Activated naive CD4-positive, alpha-beta T cell treated with anti-CD3 and anti-CD28 coated beads, Interleukin-2, amount 10 ng/mL, durations not matched to agents 7 days and 5 days (primary cell): ENCODE measurements at regions not wholly inside any gene's neighbourhood (a gene's known extent, or its start where the extent isn't known, plus 50 kb on each side); places are given as distances from the start of the nearest gene placed in this dataset.

Experiments used
- CTCF ChIA-PET: fragments of 350-600 bp; sonication (Branson Sonifier 250); formaldehyde crosslinking; loops from one replicate; lab custom pipeline; 2021; ENCODE audit warnings: antibody characterized with exemption; lab: Charles Lee
- DNase-seq: peaks from one replicate; pipeline ENCODE4 v3.0.0-alpha.2; 2020
- H3K27ac Mint-ChIP-seq: one replicate; pipeline ENCODE4 v1.8.0; 2021; ENCODE audit warnings: mild to moderate bottlenecking, moderate library complexity, mixed read lengths
- H3K27me3 Mint-ChIP-seq: one replicate; pipeline ENCODE4 v1.8.0; 2021; ENCODE audit warnings: mild to moderate bottlenecking, mixed read lengths
- H3K36me3 Mint-ChIP-seq: one replicate; pipeline ENCODE4 v1.8.0; 2021; ENCODE audit warnings: mixed read lengths
- H3K4me1 Mint-ChIP-seq: one replicate; pipeline ENCODE4 v1.8.0; 2021; ENCODE audit warnings: mixed read lengths
- H3K4me3 Mint-ChIP-seq: one replicate; pipeline ENCODE4 v1.8.0; 2021; ENCODE audit warnings: mild to moderate bottlenecking, moderate library complexity, mixed read lengths
- H3K9me3 Mint-ChIP-seq: one replicate; pipeline ENCODE4 v1.8.0; 2021; ENCODE audit warnings: mixed read lengths

DNA sequence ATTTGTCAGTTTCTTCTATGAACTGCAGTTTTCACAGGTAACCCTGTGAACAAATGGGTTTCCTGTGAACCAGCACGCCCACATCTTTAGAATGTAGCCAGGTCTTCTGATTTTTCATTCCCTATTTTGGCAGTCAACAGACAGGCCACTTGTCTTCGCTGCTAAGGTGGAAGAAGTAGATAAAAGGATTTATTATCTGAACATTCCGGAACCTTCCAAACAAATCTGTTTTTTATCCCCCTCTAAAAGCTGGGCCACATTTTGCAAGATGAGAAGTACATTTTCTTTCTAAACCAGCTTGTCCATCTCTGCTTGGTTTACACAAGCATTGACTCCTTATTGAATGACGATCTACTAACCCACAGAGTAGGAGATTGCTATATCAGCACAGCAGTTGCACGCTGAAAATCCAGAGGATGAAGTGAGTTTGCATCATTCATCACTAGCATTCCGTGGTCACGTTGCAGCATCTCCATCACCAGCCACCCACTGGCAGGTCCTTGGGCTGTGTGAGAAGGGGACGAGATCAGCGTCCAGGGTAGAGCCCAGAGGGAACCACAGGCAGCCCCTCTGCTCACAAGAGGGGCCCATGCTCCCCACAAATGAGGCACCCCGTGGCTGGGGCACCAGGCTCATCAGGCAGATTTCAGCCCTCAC is 83.5 kb downstream of the TOMM20 start:
- CTCF ChIA-PET: no interaction called here
- Mint-ChIP-seq H3K27ac (no peak overlapping the region), H3K36me3 (no peaks in the 10 kb centered on the region), H3K27me3 (no peaks in the 10 kb centered on the region), H3K9me3 (no peaks in the 10 kb centered on the region), H3K4me1 (peaks cover 25% of the 10 kb centered on the region), H3K4me3 (no peak overlapping the region)
- no peak for DNase-seq

DNA sequence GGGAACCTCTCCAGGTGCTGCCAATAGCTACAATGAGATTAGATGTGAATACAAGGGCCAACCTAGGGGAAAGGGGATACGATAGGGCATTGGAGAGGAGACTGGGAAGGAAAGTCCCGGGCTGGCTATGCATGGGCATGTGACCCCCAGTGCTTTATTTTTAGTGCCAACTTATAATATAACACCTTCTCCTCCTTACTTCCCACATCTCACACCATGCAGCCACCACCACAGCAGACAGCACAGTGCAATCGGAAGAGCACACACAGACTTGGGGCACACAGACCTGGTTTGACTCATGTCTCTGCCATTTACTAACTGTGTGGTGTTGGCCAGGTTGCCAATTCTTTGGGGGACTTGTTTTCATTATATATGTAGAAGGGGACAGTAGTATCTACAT is 85.4 kb downstream of the TOMM20 start:
- CTCF ChIA-PET: no interaction called here
- DNase-seq: no peak
- Mint-ChIP-seq H3K36me3 (peaks cover 5% of the 10 kb centered on the region), H3K27me3 (no peaks in the 10 kb centered on the region), H3K4me1 (peaks cover 24% of the 10 kb centered on the region), H3K27ac (no peak overlapping the region), H3K9me3 (peaks cover 8% of the 10 kb centered on the region), H3K4me3 (no peak overlapping the region)

DNA sequence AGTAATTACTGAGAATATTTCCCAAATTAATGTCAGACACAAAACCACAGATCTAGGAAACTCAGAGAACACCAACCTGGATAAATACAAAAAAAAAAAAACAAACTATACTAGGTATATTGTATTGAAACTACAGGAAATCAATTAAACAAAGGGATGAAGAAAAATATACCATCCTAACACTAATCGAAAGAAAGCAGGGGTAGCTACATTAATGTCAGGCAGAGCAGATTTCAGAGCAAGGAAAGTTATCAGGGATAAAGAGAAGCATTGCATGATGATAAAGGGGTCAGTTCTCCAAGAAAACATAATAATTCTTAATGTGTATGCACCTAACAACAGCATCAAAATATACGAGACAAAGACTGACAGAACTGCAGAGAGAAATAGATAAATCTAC is 89.9 kb downstream of the TOMM20 start:
- Mint-ChIP-seq H3K36me3 (peaks cover 8% of the 10 kb centered on the region), H3K27ac (no peak overlapping the region), H3K9me3 (peaks cover 12% of the 10 kb centered on the region), H3K27me3 (no peaks in the 10 kb centered on the region), H3K4me3 (no peak overlapping the region), H3K4me1 (peaks cover 7% of the 10 kb centered on the region)
- CTCF ChIA-PET: interaction anchor here (1.2 kb wide), 1 partner anchor 11 kb away, joined by 3 read pairs; no protein-coding TSS in a partner anchor
- DNase-seq: no peak

DNA sequence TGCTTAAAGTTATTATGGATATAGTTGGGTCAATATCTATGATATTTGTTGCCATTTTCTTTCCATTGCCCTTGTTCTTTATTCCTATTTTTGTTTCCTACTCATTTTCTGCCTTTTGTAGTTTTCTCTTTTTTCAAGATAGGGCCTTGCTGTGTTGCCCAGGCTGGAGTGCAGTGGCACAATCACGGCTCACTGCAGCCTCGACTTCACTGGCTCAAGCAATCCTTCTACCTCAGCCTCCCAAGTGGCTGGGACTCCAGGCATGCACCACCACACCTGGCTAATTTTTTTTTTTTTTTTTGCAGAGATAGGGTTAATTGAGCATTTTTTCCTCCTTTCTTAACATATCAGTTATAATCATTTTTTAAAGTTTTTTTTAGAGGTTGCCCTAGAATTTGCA is 92.7 kb downstream of the TOMM20 start:
- DNase-seq: no peak
- H3K27me3 Mint-ChIP-seq: no peaks in the 10 kb centered on the region

DNA sequence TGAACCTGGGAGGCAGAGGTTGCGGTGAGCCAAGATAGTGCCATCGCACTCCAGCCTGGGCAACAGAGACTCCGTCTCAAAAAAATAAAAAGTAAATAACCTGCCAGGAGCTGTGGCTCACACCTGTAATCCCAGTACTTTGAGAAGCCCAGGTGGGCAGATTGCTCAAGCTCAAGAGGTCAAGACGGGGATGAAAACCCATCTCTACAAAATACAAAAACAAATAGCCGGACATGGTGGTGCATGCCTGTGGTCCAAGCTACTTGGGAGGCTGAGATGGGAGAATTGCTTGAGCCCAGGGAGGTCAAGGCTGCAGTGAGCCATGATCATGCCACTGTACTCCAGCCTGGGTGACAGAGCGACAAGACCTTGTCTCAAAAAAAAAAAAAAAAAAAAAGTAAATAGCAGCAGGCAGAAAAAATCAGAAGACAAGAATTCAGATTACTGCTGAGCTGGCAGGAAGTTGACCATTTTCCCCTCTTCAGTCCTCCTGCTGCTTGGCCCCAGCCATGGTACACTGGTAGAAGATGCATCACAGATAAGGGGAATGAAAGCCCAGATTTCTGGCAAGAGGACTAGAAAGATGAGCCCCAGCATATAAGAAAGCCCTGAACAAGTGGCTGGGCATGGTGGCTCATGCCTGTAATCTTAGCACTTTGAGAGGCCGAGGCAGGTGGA is 97.6 kb downstream of the TOMM20 start:
- Mint-ChIP-seq H3K27me3 (no peaks in the 10 kb centered on the region), H3K4me1 (peaks cover 2% of the 10 kb centered on the region), H3K9me3 (peaks cover 17% of the 10 kb centered on the region), H3K4me3 (no peak overlapping the region), H3K27ac (no peak overlapping the region), H3K36me3 (peaks cover 5% of the 10 kb centered on the region)
- CTCF ChIA-PET: no interaction called here
- no peak for DNase-seq

More for the DNA sequence above, 92.7 kb downstream of the TOMM20 start:
- peaks cover 4% of the 10 kb centered on the region for H3K4me1 Mint-ChIP-seq
- peaks cover 8% of the 10 kb centered on the region for H3K36me3 Mint-ChIP-seq
- CTCF ChIA-PET: no interaction called here
- no peak overlapping the region for H3K4me3 Mint-ChIP-seq
- no peak overlapping the region for H3K27ac Mint-ChIP-seq
- H3K9me3 Mint-ChIP-seq: peaks cover 15% of the 10 kb centered on the region

DNA sequence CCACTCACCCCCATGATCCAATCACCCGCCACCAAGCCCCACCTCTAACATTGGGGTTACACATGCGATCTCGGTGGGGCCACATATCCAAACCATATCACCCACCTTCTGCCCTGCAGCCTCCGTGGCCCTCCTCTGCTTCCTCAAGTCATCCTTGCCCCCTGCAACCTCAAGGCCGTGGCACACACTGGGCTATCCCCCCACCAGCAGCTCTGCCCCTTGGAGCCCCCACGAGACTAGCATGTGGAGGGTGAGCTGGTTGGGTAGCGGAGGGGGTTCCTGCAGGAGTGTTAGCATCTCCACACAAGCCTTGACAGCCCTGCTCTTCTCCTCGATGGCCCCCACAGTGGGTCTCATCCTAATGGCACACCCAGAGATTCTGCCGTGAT is 100.8 kb downstream of the TOMM20 start:
- peak; percentile 0 for DNase-seq
- H3K4me3 Mint-ChIP-seq: no peak overlapping the region
- CTCF ChIA-PET: no interaction called here
- H3K4me1 Mint-ChIP-seq: peaks cover 8% of the 10 kb centered on the region
- no peaks in the 10 kb centered on the region for H3K27me3 Mint-ChIP-seq
- H3K36me3 Mint-ChIP-seq: peaks cover 5% of the 10 kb centered on the region
- H3K9me3 Mint-ChIP-seq: peaks cover 17% of the 10 kb centered on the region
- no peak overlapping the region for H3K27ac Mint-ChIP-seq

DNA sequence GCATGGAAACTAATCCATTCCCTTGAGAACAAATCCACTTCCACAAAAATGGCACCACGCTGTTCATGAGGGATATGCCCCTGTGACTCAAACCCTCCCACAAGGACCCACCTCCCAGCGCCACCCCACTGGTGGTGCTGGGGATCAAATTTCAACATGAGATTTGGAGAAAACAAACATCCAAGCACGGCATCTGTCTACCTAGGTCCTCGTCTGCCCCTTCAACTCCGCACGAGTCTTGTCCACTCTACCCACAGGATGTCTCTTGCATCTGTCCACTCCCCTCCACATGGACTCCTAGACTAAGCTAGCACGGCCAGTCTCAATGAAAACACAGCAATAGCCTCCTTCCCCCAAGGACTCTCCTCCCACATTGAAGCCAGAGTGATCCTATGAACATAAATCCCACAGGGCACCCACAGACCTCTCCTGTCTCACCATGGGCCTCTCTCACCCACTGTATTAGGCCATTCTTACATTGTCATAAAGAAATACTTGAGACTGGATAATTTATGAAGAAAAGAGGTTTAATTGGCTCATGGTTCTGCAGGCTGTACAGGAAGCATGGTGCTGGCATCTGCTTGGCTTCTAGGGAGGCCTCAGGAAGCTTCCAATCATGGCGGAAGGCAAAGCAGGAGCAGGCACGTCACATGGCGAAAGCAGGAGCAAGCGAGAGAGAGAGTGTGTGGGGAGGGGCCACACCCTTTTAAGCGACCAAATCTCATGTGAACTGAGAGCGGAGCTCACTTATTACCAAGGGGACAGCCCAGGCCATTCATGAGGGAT is 101.4 kb downstream of the TOMM20 start:
- Mint-ChIP-seq H3K9me3 (peaks cover 17% of the 10 kb centered on the region), H3K36me3 (peaks cover 5% of the 10 kb centered on the region), H3K4me1 (peaks cover 12% of the 10 kb centered on the region), H3K4me3 (no peak overlapping the region), H3K27ac (no peak overlapping the region), H3K27me3 (no peaks in the 10 kb centered on the region)
- DNase-seq: peak; percentile 2
- CTCF ChIA-PET: no interaction called here

DNA sequence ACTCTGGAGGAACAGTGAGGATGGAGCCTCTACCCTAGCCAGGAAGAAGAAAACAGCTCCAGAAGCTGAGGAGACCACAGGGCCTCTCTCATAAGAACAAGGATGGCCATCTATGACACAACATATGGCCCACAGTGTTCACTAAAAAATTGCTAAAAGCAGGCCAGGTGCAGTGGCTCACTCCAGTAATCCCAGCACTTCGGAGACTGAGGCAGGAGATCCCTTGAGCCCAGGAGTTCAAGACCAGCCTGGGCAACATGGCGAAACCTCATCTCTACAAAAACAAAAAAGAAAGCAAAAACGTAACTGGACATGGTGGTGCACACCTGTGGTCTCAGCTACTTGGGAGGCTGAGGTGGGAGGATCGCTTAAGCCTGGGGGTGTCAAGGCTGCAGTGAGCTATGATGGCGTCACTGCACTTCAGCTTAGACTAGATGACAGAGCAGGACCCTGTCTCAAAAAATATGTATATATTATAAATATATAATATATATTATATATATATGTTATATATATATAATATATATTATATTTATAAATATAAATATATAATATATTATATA is 103.1 kb downstream of the TOMM20 start:
- Mint-ChIP-seq H3K4me3 (no peak overlapping the region), H3K27ac (no peak overlapping the region), H3K4me1 (peaks cover 15% of the 10 kb centered on the region), H3K27me3 (no peaks in the 10 kb centered on the region), H3K36me3 (peaks cover 5% of the 10 kb centered on the region), H3K9me3 (peaks cover 14% of the 10 kb centered on the region)
- CTCF ChIA-PET: no interaction called here
- no peak for DNase-seq

DNA sequence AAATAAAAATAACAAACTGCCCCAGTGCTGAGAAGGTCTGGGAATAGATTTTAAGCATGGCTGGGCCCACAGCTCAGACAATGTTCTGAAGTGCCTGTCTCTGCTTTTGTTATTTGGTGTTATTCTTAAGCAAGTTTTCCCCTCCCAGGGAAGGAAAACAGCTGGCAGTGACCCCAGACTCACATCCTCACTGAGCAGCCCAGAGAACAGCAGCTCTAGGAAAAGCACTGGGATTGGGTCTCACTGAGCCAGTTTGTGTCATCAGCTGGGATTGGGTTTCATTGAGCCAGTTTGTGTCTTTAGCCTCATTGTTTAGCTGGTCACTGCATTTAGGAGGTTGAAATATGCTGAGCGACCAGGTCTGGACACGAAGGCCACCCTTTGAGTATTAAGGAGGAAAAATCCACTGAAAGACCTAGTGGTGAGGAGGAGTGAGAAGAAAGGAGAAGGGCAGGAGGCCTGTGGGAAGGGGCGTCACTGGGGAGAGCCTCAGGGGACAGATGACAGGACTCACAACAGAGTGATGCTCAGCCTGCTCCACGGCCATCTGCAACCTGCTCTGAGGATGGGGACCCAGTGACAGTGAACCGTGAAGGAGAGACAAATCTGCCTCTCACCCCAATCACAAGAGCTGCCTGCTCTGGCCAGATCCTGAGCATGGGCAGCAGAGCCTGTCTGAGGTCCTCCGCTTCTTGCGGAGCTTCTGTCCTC is 103.8 kb downstream of the TOMM20 start:
- DNase-seq: no peak
- Mint-ChIP-seq H3K36me3 (peaks cover 5% of the 10 kb centered on the region), H3K4me1 (peaks cover 16% of the 10 kb centered on the region), H3K4me3 (no peak overlapping the region), H3K27me3 (no peaks in the 10 kb centered on the region), H3K9me3 (peaks cover 14% of the 10 kb centered on the region), H3K27ac (no peak overlapping the region)
- CTCF ChIA-PET: interaction anchor here (0.8 to 1.4 kb wide), 4 partner anchors 10 to 427 kb away, joined by 3 read pairs; no protein-coding TSS in a partner anchor

DNA sequence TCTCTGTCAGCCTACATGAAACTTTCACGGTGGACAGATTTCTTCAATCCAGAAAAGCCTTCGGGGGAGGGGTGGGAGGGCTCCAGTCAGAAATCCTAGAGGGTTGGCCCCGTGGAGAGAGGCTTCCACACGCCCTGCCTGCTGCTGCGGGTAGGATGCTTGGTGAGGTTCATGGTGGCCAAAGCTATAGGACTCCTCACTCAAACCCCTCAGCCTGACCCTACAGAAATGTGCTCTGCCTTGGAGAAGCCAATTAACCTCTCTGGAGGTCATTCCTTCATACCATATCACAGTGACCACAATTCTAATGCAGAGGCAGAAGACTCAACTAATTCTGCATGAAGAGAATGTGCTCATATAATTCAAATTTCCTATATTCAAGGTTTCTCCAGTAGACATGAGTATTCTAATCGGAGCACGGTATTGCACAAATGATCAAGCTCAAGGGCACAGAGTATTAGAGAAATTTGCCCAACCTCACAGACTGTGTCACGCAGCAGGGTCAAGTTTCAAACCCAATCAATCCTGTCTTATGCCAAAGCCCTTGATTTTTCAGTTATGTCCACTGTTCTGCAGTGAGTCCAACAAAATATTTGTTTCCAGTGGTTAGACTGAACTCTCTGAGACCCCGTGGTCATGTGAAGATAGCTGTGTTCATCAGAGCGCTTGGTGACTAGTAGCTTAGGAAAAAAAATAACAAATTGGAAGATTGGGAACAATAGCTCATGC is 104.8 kb downstream of the TOMM20 start:
- Mint-ChIP-seq H3K27ac (no peak overlapping the region), H3K36me3 (peaks cover 5% of the 10 kb centered on the region), H3K9me3 (peaks cover 14% of the 10 kb centered on the region), H3K4me3 (no peak overlapping the region), H3K27me3 (no peaks in the 10 kb centered on the region), H3K4me1 (peaks cover 23% of the 10 kb centered on the region)
- CTCF ChIA-PET: interaction anchor here (0.8 to 1.4 kb wide), 4 partner anchors 11 to 426 kb away, joined by 3 read pairs; no protein-coding TSS in a partner anchor
- DNase-seq: no peak

DNA sequence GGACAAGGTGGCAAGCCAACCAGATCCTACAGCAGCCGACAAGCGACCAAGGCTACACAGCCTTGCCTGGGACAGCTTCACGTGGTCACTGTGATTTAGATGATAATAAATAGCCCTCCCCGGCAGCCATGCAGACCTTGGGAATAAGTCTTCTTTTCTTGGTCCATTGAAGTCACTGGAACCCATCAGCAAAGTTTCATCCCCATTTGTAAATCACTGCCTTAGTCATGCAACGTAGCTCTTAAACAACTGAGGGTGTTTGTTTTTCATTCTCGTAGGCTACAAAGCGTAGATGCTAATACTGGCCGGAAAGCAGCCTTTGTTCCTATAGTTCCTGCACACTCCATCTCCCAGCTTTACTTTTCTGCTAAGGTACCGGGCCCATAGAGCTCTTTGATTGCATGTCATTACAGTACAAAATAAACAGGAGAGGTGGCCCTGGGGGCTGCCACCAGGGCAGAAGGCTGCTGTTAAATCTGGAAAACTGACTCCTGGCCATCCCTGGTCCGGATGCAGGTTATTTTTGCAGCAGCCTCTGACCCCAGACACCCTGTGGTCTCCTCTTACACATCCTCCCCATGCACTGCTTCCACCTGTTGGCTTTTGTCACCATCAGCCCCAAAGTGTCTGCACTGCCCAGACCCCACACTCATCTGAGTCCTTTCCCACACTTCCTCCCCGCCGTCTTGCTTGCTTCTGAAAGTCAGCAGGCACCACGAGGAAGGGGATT is 105.5 kb downstream of the TOMM20 start:
- Mint-ChIP-seq H3K27me3 (no peaks in the 10 kb centered on the region), H3K27ac (no peak overlapping the region), H3K4me3 (no peak overlapping the region), H3K4me1 (peaks cover 23% of the 10 kb centered on the region), H3K36me3 (peaks cover 8% of the 10 kb centered on the region), H3K9me3 (peaks cover 16% of the 10 kb centered on the region)
- no peak for DNase-seq
- CTCF ChIA-PET: interaction anchor here (3.1 kb wide), 1 partner anchor 61 kb away, joined by 10 read pairs; no protein-coding TSS in a partner anchor

DNA sequence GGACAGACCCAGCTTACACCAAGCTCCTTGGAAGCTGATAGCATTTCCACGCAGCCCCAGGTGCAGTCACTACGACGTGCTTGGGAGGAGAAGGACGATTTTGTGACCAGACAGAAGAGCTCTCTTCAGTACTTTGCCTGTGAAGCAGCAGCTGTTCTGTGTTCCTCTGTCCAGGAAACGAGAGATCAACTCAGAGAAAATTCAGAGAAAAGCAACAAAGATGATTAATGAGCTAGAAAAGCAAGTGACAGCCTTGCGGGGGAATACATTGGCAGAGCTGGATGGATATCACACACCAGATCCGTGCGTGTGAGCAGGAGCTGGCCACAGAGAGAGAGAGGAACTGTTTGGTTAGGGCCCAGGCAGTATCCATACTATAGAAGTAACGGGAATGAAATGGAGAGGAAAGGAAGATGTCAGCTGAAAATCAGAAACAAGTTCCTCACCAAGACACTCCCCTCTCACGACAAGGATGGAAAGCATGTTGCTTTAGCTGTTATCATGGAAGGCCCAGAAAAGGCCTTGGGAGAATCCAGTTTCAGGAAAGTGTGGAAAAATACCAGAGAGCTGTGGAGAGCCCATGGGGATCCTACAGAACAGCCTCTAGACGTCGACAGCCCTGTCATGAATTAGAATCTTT is 106.2 kb downstream of the TOMM20 start:
- Mint-ChIP-seq H3K4me3 (no peak overlapping the region), H3K36me3 (peaks cover 8% of the 10 kb centered on the region), H3K4me1 (peaks cover 27% of the 10 kb centered on the region), H3K9me3 (peaks cover 11% of the 10 kb centered on the region), H3K27ac (no peak overlapping the region), H3K27me3 (no peaks in the 10 kb centered on the region)
- no peak for DNase-seq
- CTCF ChIA-PET: interaction anchor here (0.6 to 3.1 kb wide), 2 partner anchors 19 to 61 kb away, joined by 3 to 10 read pairs; no protein-coding TSS in a partner anchor
